Ammon's horn (tissue), 1 donor: ENCODE measurements at regions not wholly inside any gene's neighbourhood (a gene's known extent, or its start where the extent isn't known, plus 50 kb on each side); places are given as distances from the start of the nearest gene placed in this dataset.

Experiments
- DNase-seq: peaks from one replicate; pipeline ENCODE4 v3.0.0-alpha.2; 2016; ENCODE audit warnings: low spot score

DNA sequence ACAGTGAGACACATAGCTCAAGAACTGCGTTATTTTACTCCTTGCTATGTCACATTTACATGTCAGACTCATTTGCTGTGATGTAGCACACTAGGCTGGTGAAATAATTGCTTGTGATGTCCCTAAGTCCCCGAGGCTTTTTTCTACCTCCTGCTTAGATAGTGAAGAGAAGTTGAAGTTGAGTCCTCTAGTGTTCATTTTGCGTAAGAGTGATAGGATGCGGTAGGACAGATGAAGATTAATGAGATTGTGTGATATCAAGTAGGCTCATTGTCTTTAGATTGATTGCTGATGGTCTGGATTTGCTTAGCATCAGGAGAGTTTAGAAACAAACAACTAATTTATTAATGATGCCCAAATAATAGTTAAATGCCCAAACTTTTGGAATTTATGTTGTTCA lies 173.6 kb upstream of the NUDT6 start:
- no peak for DNase-seq

DNA sequence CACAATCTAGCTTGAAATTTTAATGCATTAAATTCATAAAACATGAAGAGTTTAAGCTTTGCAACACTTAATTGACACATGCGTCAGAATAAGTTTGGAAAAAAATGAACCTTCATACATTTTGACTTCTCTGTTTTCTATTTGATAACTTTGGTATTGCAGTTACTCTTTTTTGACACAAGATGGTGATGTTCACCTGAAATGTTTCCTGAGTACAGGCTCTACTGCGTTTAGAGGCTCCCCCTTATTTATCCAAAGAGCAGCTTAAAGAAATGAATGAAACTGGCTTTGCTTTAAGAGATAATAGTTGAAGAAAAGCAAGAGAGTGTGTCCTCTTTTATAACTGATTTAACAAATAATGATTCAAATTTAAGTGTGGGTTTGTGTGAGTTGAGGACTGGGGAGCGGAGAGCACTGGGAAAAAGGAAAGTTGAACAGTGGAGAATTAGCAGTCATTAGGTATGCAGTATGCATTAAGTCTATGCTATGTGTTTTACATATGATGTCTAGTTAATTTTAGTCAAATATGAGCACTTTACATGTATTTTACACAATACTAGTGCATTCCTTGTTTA lies 180.6 kb upstream of the NUDT6 start:
- peak; percentile 23 for DNase-seq

DNA sequence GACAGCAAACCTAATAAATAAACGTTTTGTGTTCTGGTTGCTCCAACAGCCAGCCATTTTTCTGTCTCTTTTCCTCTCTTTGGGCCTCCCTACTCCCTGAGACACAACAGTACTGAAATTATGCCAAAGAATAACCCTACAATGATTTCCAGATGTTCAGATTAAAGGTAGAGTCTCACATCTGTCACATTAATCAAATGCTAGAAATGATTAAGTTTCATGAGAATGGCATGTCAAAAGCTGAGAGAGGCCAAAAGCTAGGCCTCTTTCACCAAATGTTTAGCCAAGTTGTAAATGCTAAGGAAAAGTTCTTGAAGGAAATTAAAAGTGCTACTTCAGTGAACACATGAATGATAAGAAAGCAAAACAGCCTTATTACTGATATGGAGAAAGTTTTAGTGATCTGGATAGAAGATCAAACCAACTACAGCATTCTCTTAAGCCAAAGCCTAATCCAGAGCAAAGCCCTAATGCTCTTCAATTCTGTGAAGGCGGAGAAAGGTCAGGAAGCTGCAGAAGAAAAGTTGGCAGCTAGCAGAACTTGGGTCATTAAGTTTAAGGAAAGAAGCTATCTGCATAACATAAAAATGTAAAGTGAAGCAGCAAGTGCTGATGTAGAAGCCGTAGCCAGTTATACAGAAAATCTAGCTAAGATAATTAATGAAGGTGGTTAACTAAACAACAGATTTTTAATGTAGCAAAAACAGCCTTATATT lies 182.1 kb upstream of the NUDT6 start:
- DNase-seq = no peak

DNA sequence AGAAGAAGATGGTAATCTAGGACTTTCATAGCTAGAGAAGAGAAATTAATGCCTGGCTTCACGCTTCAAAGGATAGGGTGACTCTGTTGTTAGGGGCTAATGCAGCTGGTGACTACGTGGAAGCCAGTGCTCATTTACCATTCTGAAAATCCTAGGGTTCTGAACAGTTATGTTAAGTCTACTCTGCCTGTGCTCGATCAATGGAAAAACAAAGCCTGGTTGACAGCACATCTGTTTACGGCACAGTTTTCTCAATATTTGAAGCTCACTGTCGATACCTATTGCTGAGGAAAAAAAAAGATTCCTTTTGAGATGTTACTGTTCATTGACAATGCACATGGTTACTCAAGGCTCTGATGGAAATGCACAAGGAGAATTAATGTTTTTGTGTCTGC lies 182.6 kb upstream of the NUDT6 start:
- DNase-seq = no peak

DNA sequence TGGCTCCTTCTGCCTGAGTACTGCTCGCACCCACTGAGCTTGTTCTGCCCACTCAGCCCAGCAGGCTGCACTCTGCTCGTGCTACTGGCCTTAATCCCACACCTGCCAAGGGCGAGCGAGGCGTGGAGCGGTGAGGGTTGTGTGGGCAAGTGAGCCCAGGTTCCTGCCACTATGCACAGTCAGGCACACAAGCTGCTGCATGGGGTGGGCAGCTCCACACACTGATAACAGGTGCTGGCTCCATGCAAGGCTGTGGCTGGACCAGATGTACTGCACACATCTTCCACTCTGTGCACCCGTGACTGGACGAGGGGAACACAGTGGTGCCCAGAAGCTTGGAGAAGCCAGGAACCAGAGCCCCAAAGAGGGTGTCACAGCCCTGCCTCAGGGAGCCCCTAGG lies 184.3 kb upstream of the NUDT6 start:
- no peak for DNase-seq

DNA sequence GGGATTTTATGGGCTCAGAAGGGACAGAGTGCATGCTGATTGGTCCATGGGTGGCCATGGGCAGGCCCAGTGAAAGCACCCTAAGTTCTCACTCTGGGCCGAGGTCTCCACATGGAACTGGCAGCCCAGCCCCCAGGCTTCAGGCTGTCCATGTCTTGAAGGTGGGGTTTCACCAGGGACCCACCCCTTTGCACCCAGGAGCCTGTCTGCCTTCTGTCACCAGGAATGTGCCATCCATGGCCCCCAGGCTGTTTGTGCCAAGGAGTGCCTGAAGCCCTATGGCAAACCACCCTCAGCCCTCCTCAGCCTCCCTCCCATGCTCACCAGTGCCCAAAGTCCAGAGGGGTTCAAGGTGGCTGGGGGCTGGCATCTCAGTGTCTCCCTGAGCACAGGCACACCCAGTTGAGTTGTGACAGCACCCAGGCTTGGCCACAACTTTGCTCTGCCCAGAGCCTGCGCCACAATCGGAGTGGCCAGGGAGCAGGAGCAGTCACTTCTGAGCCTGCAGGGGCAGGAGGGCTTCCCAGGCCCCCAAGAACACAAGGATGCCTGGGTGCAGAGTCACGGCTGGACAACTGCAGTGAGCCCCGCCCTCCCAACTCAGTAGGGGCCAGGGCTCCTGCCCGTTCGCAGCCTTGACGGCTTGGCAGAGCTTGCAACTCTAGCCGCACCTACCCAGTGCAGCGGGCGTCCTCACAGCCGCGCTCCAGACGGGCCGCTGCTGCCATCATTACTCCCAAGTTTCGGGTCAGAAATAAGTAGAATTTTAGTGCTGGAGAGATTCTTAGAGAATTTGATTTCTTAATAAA lies 185.3 kb upstream of the NUDT6 start:
- no peak for DNase-seq

DNA sequence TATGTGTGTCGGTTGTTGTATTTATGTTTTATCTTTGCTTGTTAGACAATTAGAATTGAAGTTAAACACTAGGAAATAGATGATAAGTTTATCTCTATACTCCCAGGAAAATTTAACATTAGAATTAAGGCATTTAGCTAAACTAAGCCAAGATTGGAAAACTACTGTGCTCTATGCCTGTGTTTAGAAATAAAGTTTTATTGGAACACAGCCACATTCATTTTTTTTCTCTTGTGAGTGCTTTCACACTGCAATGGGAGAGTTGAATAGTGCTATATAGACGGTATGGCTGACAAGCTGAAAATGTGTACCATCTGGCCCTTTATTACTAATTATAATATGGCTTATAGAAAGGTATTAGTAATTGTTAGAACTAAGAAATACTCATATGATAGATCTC lies 186.7 kb upstream of the NUDT6 start:
- DNase-seq = no peak

DNA sequence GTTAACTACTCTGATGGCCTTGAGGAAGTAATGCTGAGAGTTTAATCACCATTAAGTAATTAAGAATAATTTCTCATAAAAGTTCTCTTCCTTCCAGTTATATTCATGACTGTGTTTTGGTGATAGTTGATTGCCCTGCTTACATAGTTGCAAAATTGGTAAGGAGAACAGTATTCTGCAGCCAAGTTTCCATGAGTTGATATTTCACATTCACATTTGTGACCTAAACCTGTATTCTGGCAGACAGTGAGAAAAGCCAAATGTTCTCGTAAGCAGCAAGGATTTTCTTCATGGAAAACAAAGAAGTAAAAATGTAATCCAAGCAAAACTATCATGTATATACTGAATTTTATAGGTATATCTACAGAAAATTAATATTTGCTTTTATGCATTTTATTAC lies 187.8 kb upstream of the NUDT6 start:
- DNase-seq = no peak

DNA sequence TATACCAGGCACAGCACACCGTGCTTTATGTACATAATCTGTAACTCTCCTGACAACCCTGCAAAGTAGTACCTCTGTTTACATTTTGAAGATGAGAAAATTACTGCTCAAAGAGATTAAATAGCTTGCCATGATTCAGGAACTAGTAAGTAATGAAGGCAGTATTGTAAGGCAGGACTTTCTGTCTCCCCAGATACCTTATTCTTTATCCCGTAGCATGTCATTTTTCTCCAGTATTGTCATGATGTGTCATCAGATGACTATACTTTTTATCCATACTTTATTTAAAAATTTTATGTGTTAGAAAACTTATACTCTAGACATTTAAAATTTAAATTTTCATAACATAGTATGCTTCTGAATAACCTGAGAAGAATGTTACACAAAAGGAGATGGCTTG lies 188.3 kb upstream of the NUDT6 start:
- DNase-seq = no peak

DNA sequence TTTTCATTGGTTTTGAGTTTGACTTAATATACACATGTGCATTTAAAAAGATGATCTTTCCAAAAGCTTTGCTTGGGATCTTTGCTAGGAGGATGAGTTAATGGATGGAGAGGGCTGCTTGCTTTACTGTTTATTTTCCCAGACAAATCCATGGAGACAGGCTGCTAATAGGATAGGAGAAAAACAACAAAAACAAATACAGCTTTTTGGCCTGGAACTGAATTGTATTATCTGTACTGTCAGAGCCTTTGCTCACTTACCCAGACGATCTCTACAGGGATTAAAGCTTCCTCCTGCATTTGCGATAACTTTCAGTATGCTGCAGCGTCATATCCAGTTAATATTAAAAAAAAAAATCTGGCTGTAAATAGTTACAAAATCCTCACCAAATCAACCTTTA lies 190.8 kb upstream of the NUDT6 start:
- no peak for DNase-seq

DNA sequence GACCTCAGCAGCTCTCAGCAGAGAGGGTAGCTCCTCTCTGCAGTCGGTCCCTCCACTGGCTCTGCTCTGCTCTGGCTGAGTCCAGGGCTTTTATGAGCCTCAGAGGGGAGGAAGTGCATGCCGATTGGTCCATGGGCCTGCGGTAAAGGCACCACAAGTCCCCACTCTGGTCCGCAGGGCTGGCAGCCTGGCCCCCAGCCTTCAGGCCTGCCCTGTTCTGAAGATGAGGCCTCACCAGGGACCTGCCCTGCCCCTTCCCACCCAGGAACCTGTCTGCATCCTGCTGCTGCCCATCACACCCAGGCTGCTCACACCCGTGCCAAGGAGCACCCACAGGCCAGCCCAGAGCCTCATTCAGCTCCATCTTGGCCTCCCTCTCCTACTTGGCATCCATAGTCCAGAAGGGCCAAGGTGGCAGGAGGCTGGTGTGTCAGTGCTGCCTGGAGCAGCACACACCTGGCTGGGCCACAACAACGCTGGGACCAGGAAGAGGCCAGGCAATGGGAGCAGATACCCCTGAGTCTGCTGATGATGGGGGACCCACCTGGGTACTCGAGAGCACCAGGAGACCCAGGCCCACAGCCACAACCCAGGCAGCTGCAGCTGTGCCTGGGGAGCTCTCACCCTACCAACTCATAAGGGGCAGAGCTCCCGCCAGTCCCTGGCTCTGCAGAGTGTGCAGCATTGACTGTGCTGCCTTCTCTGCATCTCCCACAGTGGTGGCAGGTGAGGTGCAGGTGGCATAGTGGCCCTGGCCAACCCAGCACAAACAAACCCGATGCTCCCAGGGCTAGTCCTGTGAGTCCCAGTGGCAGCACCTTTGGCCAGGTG lies 191.9 kb upstream of the NUDT6 start:
- DNase-seq = no peak

DNA sequence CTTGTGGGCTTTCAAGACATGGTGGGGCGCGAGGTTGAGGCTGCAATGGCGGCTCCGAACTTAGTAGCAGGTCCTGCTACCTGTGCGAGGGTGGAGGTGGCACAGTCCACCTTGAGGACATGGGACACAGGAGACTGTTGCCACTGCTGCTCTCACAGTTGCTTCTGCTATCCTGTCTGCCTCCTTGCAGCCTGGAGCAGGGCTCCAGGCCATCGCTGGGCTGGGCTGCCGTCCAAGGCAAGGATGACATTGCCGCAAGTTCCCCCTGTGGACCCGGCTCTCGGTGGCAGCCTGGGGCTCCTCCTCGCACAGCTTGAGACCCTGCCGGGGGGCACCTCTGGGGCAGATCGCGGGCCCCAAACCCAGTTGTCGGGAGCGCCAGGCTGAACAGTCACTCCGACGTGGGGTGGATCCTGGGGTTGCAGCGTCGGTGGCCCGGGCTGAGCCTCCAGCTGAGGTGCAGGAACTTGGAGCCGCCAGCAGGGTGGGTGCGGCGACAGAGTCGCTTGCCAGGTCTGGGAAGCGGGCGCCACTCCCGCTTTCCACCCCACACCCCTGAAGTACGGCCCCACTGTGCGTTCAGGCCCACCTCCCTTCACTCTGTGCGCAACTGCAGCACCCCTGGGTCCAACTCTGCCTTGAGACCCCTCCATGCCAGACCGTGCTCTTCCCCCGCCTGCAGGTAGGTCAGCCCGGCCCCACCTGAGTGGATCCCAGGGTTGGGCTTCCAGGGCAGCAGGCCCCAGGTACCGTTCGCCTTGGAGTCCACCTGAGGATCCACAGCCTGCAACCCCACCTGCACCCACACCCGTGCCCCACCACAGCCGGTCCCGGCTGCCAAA lies 192.7 kb upstream of the NUDT6 start:
- DNase-seq = no peak

DNA sequence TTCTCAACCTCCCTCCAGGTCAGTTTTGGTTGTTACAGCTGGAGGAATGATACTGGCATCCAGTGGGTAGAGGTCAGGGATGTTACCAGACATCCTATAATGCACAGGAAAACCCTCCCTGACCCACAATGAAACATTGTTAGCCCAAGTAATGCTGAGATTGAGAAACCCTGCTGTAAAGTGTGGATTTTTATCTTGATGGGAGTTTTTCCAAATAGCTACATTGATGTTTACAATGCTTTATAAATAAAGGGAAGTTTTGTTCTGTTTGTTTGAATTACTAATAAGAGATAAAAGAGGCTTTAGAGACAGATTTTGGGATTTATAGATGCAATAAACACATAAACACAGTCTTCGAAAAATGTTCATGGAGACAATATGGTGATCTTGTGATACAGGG lies 194.0 kb upstream of the NUDT6 start:
- no peak for DNase-seq

DNA sequence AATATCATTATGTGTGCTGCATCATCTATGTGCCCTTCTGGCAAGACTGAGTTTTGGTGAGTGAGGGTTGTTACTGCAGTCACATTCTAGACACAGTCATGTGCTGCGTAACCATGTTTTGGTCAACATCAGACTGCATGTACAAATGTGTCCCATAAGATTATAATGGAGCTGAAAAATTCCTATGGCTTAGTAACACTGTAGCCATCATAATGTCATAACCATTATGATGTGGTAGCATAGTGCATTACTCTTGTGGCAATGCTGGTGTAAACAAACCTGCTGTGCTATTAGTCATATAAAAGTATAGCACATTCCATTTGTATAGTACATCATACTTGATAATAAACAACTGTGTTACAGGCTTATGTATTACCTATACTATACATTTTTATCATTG lies 198.1 kb upstream of the NUDT6 start:
- no peak for DNase-seq

DNA sequence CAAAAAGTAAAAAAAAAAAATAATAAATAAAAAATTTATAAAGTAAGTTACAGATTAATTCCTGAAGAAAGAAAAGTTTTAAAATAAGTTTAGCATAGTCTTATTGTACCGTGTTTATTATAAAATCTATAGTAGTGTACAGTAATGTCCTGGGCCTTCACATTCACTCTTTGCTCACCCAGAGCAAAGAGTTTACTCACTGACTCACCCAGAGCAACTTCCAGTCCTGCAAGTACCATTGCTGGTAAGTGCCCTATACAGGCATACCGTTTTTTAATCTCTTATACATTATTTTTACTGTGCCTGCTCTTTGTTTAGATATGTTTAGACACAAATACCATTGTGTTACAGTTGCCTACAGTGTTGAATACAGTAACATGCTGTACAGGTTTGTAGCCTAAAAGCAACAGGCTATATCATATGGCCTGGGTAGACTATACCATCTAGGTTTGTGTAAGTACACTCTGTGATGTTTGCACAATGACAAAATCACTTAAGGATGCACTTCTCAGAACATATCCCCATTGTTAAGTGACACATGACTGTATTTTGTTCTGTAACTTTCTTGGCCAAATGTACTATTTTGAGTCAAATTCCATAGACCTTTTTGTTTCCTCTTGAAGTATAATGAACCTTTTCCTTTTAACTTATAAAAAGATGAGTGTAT lies 199.0 kb upstream of the NUDT6 start:
- no peak for DNase-seq

DNA sequence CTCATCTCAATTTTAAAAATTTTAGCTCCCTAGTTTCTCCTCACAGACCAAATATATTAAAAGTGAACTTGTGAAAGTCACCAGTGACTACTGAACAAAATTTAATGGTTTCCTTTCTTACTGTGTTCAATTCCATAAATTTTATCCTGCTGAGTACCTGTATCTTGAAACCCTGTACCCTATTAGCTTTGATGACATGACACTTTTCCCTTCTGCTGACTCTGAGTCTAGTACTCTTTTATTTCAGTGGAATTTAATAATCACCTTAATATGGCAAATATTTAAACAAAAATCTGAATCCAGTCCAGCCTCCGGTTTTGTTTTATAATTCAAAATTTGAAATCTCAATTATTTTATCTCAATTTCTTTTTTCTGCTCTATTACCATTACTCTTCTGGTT lies 203.1 kb upstream of the NUDT6 start:
- no peak for DNase-seq

DNA sequence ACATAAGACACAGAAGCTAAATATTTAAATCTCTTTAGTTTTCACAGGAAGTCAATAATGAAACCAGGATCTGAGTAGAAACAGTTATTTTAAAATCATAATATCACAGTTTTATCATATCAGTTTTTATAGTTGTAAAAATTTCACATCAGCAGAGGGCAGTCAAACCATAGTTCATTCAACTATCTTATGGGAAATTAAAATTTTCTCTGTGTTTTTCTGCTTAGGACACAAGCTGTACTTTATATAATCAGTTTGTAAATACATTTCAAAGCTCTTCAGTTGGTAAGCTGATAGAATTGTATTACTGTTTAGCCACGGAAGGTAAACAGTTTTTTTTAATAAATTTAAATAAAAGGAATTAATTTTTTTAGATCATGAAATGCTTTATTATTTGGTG lies 204.8 kb upstream of the NUDT6 start:
- no peak for DNase-seq

DNA sequence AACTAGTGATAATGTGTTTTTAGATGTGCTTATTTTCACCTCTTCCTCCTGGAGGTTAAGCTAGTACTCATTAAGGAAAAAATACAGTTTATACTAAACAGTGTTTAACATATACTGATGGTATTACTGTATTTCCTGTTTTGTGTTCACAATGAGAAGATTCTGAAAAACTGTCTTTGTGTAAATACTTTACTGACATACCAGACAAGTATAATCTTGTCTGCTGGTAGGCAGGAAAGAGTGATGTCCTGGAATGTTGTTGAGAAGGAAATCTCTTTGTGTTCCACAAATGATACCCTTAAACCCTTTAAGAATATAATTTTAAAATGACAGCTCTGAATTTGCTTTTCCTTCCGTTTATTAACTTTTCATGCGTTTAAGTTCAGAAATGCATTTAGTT lies 205.5 kb upstream of the NUDT6 start:
- no peak for DNase-seq

DNA sequence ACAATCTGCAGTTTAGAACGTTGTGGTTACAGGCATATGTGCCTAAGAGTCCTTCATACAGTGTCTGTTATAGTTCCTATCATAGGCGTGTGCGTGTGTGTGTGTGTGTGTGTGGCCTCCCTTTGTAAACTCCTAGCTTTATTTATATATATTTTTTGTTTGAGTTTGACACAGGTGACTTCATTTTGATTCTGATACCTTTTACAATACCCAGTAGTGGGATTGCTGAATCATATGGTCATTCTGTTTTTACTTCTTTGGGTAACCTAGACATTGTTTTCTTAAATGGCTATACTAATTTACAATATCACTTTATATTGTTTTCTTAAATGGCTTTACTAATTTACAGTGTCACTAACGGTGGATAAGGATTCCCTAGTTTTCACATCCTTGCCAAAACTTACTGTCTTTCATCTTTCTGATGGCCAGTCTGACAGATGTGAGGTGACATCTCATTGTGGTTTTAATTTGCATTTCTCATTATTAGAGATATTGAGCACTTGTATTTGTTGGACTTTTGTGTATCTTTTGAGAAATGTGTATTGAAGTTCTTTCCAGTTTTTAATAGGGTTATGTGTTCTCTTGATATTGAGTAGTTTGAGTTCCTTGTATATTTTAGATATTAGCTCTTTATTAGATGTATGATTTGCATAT lies 211.1 kb upstream of the NUDT6 start:
- no peak for DNase-seq

DNA sequence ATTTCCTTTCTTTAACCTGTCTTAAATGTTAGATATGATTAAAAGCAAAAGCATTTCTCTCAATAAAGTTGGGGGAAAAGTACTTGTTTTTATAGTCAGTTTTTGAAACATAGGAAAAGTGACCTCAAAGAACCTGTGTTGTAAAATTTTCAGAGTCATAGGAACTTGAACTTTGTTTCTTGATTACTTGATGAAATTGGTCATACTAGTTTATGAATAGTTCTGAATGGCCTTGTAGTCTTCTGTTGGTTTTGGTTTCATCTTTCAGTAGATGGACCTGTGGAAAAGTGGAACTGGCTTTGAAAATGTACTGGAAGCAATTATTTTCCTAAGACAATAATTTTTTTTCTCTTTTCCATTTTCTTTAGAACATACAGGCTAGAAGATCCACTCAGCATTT lies 222.2 kb upstream of the NUDT6 start:
- DNase-seq = no peak

DNA sequence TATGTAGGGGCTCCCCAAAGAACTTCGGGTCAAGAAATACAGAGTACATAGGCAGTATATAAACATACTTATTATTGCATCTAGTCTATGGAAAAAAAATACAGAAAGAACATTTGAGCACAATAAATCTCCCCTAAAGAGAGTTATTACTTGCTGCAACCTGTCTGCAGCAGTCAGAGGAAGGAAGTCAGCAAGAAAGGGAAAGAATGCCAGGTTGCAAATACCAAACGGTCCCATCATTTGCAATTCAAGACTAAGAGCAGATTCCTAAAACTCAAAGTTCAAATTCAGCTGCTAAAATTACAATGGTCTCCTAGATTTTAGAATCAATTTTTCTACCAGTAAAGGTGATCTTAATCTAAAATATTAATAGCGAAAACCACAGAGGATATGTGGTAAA lies 236.2 kb upstream of the NUDT6 start:
- no peak for DNase-seq
